OCI-LY3 (cell line): ENCODE measurements at regions not wholly inside any gene's neighbourhood (a gene's known extent, or its start where the extent isn't known, plus 50 kb on each side); places are given as distances from the start of the nearest gene placed in this dataset.
"Not testable (repeated sequence)": the region's sequence is repeated elsewhere in the genome, so short reads cannot be mapped to it uniquely, and the experiment has no call there.

Source experiments
- H2AFZ ChIP-seq: fragments of 200-600, 300-600 bp; shearing (Covaris generic); 2 replicates; pipeline ENCODE4 v1.6.0; 2014; ENCODE audit warnings: antibody characterized with exemption, low read depth, low read length
- H3K27ac ChIP-seq: fragments of 200-600, 300-600 bp; sonication (generic); 2 replicates; pipeline ENCODE4 v1.5.1; 2014; ENCODE audit warnings: mild to moderate bottlenecking, low read length, moderate library complexity, mixed read lengths
- H3K27me3 ChIP-seq: fragments of 200-600, 300-600 bp; sonication (generic); 2 replicates; pipeline ENCODE4 v1.6.1; 2014; ENCODE audit warnings: low read depth, low read length, mixed read lengths
- H3K36me3 ChIP-seq: fragments of 200-600, 300-600 bp; sonication (generic); replicated peaks from 2 replicates; pipeline ENCODE3; 2014; ENCODE audit warnings: low read depth, low read length, mixed read lengths
- H3K4me1 ChIP-seq: fragments of 300-600, 200-600 bp; sonication (generic); 2 replicates; pipeline ENCODE4 v1.6.1; 2014; ENCODE audit warnings: low read length, mixed read lengths
- H3K4me2 ChIP-seq: fragments of 200-600, 300-600 bp; sonication (generic); 2 replicates; pipeline ENCODE4 v1.6.1; 2014; ENCODE audit warnings: low read length, mixed read lengths
- H3K4me3 ChIP-seq: fragments of 300-600, 200-600 bp; sonication (generic); 2 replicates; pipeline ENCODE4 v1.5.1; 2014; ENCODE audit warnings: antibody characterized with exemption, mild to moderate bottlenecking, low read length, moderate library complexity
- H3K79me2 ChIP-seq: fragments of 300-600, 200-600 bp; shearing (Covaris generic); 2 replicates; pipeline ENCODE4 v1.6.1; 2014; ENCODE audit warnings: mild to moderate bottlenecking, low read length, mixed read lengths
- H3K9ac ChIP-seq: fragments of 300-600, 200-600 bp; shearing (Covaris generic); 2 replicates; pipeline ENCODE4 v1.6.0; 2014; ENCODE audit warnings: mild to moderate bottlenecking, low read length, moderate library complexity
- H3K9me3 ChIP-seq: fragments of 200-600, 300-600 bp; shearing (Covaris generic); 2 replicates; pipeline ENCODE4 v1.6.1; 2014; ENCODE audit warnings: low read length, mixed read lengths; ENCODE audit not compliant: insufficient read depth
- H4K20me1 ChIP-seq: fragments of 200-600, 300-600 bp; sonication (generic); 2 replicates; pipeline ENCODE4 v1.6.1; 2016; ENCODE audit warnings: low read length, mixed read lengths; ENCODE audit not compliant: insufficient read depth
- EZH2phosphoT487 ChIP-seq: fragments of 200-600 bp; shearing (Covaris generic); IDR thresholded peaks from 2 replicates; pipeline ENCODE4 v1.6.1; 2018; ENCODE audit warnings: antibody characterized with exemption, mixed run types, low read depth
- TF ChIP-seq, protein P1 (sequence below): fragments of 200-600, 300-600 bp; sonication (generic); IDR thresholded peaks from 2 replicates; pipeline ENCODE4 v1.5.1; 2014; ENCODE audit warnings: antibody characterized with exemption, low read length, low read depth

- TF ChIP-seq, protein P1, sequence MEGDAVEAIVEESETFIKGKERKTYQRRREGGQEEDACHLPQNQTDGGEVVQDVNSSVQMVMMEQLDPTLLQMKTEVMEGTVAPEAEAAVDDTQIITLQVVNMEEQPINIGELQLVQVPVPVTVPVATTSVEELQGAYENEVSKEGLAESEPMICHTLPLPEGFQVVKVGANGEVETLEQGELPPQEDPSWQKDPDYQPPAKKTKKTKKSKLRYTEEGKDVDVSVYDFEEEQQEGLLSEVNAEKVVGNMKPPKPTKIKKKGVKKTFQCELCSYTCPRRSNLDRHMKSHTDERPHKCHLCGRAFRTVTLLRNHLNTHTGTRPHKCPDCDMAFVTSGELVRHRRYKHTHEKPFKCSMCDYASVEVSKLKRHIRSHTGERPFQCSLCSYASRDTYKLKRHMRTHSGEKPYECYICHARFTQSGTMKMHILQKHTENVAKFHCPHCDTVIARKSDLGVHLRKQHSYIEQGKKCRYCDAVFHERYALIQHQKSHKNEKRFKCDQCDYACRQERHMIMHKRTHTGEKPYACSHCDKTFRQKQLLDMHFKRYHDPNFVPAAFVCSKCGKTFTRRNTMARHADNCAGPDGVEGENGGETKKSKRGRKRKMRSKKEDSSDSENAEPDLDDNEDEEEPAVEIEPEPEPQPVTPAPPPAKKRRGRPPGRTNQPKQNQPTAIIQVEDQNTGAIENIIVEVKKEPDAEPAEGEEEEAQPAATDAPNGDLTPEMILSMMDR: no peak
- no peak for TF ChIP-seq EZH2phosphoT487
- no peak overlapping the region for H2AFZ ChIP-seq
- no peak overlapping the region for H3K9ac ChIP-seq
- no peak overlapping the region for H3K4me2 ChIP-seq
- H4K20me1 ChIP-seq: no peaks in the 10 kb centered on the region
- H3K79me2 ChIP-seq: no peaks in the 10 kb centered on the region
- H3K4me1 ChIP-seq: peaks cover 9% of the 10 kb centered on the region
- no peaks in the 10 kb centered on the region for H3K36me3 ChIP-seq
- peaks cover 19% of the 10 kb centered on the region for H3K27me3 ChIP-seq
- H3K4me3 ChIP-seq: no peak overlapping the region
- H3K9me3 ChIP-seq: no peaks in the 10 kb centered on the region
- no peak overlapping the region for H3K27ac ChIP-seq
Measured at GRCh38 chr1:172845865-172846264, 187.0 kb downstream of the FASLG start.

DNA sequence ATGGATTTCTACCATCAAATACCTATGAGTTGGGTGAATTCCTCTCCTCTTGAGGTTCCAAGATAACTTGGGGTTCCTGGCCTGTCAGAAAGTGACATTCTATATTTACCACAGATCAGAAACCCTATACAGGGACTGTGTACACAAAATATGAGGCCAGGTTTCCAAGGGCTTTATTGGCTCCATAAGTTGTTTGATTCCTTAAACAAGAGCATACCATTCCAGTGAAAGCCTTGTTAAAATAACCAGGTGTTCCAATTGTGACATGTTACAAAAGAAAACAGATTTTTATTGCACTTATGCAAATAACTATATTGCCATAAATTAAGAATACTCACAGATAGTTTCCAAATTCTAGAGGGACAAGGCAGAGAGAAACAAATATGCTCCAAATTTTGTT is 188.9 kb downstream of the FASLG start:
- not testable (repeated sequence) for H3K4me3 ChIP-seq, H2AFZ ChIP-seq, H3K79me2 ChIP-seq, H3K9me3 ChIP-seq, H3K4me2 ChIP-seq, H3K27me3 ChIP-seq, H3K9ac ChIP-seq, H3K4me1 ChIP-seq, H3K36me3 ChIP-seq, H3K27ac ChIP-seq, H4K20me1 ChIP-seq

GRCh38 chr1:172849653-172850052 is 190.8 kb downstream of the FASLG start:
- TF ChIP-seq EZH2phosphoT487: no peak
- TF ChIP-seq, protein P1: no peak
- no peaks in the 10 kb centered on the region for H4K20me1 ChIP-seq

GRCh38 chr1:172851077-172851476 is 192.2 kb downstream of the FASLG start:
- H2AFZ ChIP-seq: no peak overlapping the region
- H3K4me2 ChIP-seq: no peak overlapping the region
- no peaks in the 10 kb centered on the region for H3K36me3 ChIP-seq
- no peaks in the 10 kb centered on the region for H3K9me3 ChIP-seq
- TF ChIP-seq EZH2phosphoT487: no peak
- TF ChIP-seq, protein P1: no peak
- H3K9ac ChIP-seq: no peak overlapping the region
- H3K4me3 ChIP-seq: no peak overlapping the region
- H4K20me1 ChIP-seq: no peaks in the 10 kb centered on the region
- no peaks in the 10 kb centered on the region for H3K4me1 ChIP-seq
- no peaks in the 10 kb centered on the region for H3K27me3 ChIP-seq
- no peak overlapping the region for H3K27ac ChIP-seq
- no peaks in the 10 kb centered on the region for H3K79me2 ChIP-seq

More at GRCh38 chr1:172849653-172850052, 190.8 kb downstream of the FASLG start:
- Histone ChIP-seq H3K27ac (no peak overlapping the region), H3K4me3 (no peak overlapping the region), H3K9me3 (no peaks in the 10 kb centered on the region), H2AFZ (no peak overlapping the region), H3K4me2 (no peak overlapping the region), H3K27me3 (no peaks in the 10 kb centered on the region), H3K4me1 (peaks cover 4% of the 10 kb centered on the region), H3K79me2 (no peaks in the 10 kb centered on the region), H3K9ac (no peak overlapping the region), H3K36me3 (no peaks in the 10 kb centered on the region)

- Histone ChIP-seq H3K4me1 (no peaks in the 10 kb centered on the region), H3K4me3 (no peak overlapping the region), H3K9ac (no peak overlapping the region), H3K4me2 (no peak overlapping the region), H3K79me2 (no peaks in the 10 kb centered on the region), H3K27me3 (no peaks in the 10 kb centered on the region), H3K9me3 (no peaks in the 10 kb centered on the region), H3K36me3 (no peaks in the 10 kb centered on the region), H2AFZ (no peak overlapping the region), H4K20me1 (no peaks in the 10 kb centered on the region), H3K27ac (no peak overlapping the region)
- TF ChIP-seq EZH2phosphoT487: no peak
- TF ChIP-seq, protein P1: no peak
Measured at GRCh38 chr1:172851856-172852255, 193.0 kb downstream of the FASLG start.

DNA sequence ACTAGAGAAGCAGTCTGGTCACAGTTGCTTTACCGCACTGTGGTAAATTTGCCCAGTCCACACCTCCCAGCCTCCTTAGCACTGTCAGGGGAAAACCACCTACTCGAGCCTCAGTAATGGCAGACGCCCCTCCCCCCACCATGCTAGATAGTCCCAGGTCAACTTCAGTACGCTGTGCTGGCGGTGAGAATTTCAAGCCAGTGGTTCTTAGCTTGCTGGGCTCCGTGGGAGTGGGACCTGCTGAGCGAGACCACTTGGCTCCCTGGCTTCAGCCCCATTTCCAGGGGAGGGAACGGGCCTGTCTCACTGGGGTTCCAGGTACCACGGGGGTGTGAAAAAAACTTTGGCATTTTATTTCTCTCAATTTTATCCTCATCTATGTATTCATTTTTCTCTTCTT is 194.8 kb downstream of the TNFSF18 start:
- not testable (repeated sequence) for H3K79me2 ChIP-seq, H3K4me3 ChIP-seq, H3K36me3 ChIP-seq, H3K4me2 ChIP-seq, H3K27me3 ChIP-seq, H3K4me1 ChIP-seq, H3K27ac ChIP-seq, H4K20me1 ChIP-seq, H3K9ac ChIP-seq, H2AFZ ChIP-seq, H3K9me3 ChIP-seq
